ENCODE measurements at regions not wholly inside any gene's neighbourhood (a gene's known extent, or its start where the extent isn't known, plus 50 kb on each side); places are given as distances from the start of the nearest gene placed in this dataset.
"Not testable (repeated sequence)": the region's sequence is repeated elsewhere in the genome, so short reads cannot be mapped to it uniquely, and the experiment has no call there.

GRCh38 chr10:11668847-11669610 is 57.6 kb upstream of the USP6NL start:
- ChIA-PET CTCF (interaction anchor here (1.2 to 1.3 kb wide), 2 partner anchors 10 to 25 kb away, joined by 3 read pairs; no protein-coding TSS in a partner anchor), POLR2A (interaction anchor here (0.6 kb wide), 1 partner anchor 154 kb away, joined by 3 read pairs; no protein-coding TSS in a partner anchor)
- DNase-seq (ENCODE audit: extremely low spot score), result no peak
- TF ChIP-seq, protein P1, sequence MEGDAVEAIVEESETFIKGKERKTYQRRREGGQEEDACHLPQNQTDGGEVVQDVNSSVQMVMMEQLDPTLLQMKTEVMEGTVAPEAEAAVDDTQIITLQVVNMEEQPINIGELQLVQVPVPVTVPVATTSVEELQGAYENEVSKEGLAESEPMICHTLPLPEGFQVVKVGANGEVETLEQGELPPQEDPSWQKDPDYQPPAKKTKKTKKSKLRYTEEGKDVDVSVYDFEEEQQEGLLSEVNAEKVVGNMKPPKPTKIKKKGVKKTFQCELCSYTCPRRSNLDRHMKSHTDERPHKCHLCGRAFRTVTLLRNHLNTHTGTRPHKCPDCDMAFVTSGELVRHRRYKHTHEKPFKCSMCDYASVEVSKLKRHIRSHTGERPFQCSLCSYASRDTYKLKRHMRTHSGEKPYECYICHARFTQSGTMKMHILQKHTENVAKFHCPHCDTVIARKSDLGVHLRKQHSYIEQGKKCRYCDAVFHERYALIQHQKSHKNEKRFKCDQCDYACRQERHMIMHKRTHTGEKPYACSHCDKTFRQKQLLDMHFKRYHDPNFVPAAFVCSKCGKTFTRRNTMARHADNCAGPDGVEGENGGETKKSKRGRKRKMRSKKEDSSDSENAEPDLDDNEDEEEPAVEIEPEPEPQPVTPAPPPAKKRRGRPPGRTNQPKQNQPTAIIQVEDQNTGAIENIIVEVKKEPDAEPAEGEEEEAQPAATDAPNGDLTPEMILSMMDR (IDR thresholded peaks at IDR 0.05; ENCODE audit: control extremely low read depth, extremely low read depth, low read depth, missing control alignments), result no peak

GRCh38 chr10:11667756-11668155 is 56.3 kb upstream of the USP6NL start:
- DNase-seq (ENCODE audit: extremely low spot score), result no peak
- ChIA-PET CTCF (no interaction called here), POLR2A (no interaction called here)
- TF ChIP-seq, protein P1 (IDR thresholded peaks at IDR 0.05; ENCODE audit: control extremely low read depth, extremely low read depth, low read depth, missing control alignments), result no peak

DNA sequence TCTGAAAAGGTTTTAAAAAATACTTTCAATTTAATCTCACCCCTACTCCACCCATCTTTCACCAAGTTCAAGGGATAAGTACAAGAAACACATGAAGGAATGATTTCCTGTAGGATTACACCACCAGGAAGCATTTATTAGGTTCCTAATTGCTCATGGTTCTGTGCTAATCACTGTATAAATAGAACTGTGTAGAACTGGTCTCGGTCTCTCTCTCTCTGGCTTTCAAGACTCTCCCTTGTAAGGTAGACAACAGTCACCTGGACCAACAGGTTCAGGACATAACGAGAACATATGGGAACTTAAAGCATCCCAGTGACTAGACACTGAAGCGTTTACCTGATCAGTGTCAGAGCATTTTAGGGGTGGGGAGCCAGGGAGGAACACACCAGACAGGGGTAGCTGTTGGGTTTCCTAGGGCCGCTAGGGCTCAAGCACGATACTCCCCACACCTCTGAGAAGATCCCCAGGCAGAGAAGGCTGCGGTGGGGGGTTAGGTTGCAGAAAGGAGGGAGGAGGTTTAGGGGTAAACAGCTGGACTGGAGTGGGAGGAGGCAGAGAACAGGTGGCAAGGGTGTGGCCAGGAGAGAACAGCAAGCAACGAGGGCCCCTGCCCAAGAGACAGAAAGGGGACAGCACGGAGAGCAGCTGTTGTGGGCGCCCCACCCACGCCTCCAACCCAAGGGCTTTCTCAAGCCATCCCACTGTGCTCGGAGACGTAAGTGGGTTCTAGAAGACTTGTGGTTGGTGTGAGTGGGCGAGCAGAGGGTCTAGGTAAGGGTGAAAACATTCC is 52.5 kb upstream of the USP6NL start:
- ChIA-PET POLR2A (no interaction called here), CTCF (interaction anchor here (0.7 kb wide), 1 partner anchor 116 kb away, joined by 3 read pairs; no protein-coding TSS in a partner anchor)
- peak; percentile 67 for DNase-seq (ENCODE audit: extremely low spot score)
- TF ChIP-seq, protein P1 (IDR thresholded peaks at IDR 0.05; ENCODE audit: control extremely low read depth, extremely low read depth, low read depth, missing control alignments), result no peak

- CTCF ChIA-PET; POLR2A ChIA-PET; DNase-seq (ENCODE audit: extremely low spot score): not testable (repeated sequence)
These were observed 51.7 kb upstream of the USP6NL start for GRCh38 chr10:11663126-11663515.

- ChIA-PET CTCF (no interaction called here), POLR2A (interaction anchor here (0.7 kb wide), 1 partner anchor 62 kb away, joined by 3 read pairs; no protein-coding TSS in a partner anchor)
- TF ChIP-seq, protein P1 (IDR thresholded peaks at IDR 0.05; ENCODE audit: control extremely low read depth, extremely low read depth, low read depth, missing control alignments), result no peak
- DNase-seq (ENCODE audit: extremely low spot score), result no peak
These were observed 50.0 kb upstream of the USP6NL start for GRCh38 chr10:11661441-11661840.
